H1 (cell line): ENCODE measurements at regions not wholly inside any gene's neighbourhood (a gene's known extent, or its start where the extent isn't known, plus 50 kb on each side); places are given as distances from the start of the nearest gene placed in this dataset.

ENCODE experiments used
- BCL11A ChIP-seq, 2 experiments: IDR thresholded peaks; one replicate each; pipeline ENCODE4 v1.6.1; 2011; ENCODE audit warnings: low read depth in 2 of 2, low read length in 2 of 2, mild to moderate bottlenecking in 2 of 2
- CTBP2 ChIP-seq: IDR thresholded peaks from 2 replicates; pipeline ENCODE4 v1.7.0; 2011; ENCODE audit warnings: borderline replicate concordance, mild to moderate bottlenecking, moderate library complexity, mixed read lengths, low read length; ENCODE audit not compliant: insufficient read depth, insufficient read length
- RBBP5 ChIP-seq: IDR thresholded peaks from 2 replicates; pipeline ENCODE4 v1.7.1; 2012; ENCODE audit warnings: low read depth, mild to moderate bottlenecking, inconsistent platforms, low read length, moderate library complexity, borderline replicate concordance
- RFX5 ChIP-seq: IDR thresholded peaks from 2 replicates; pipeline ENCODE4 v1.6.1; 2011; ENCODE audit warnings: low read depth, low read length, improper control_type of control experiment, borderline replicate concordance
- RXRA ChIP-seq: IDR thresholded peaks from 2 replicates; pipeline ENCODE4 v1.6.1; 2011; ENCODE audit warnings: low read depth, mild to moderate bottlenecking, low read length, moderate library complexity; ENCODE audit not compliant: insufficient read depth
- SIN3A ChIP-seq, 2 experiments: IDR thresholded peaks in 1 of 2; conservative IDR thresholded peaks in 1 of 2; 2 replicates each; pipeline ENCODE4 v1.6.1; 2011 to 2012; ENCODE audit warnings: low read length in 2 of 2, improper control_type of control experiment in 1 of 2, low read depth in 1 of 2, mild to moderate bottlenecking in 1 of 2
- SP1 ChIP-seq: IDR thresholded peaks from 2 replicates; pipeline ENCODE4 v1.6.1; 2011; ENCODE audit warnings: low read depth, low read length
- TCF12 ChIP-seq: IDR thresholded peaks from 2 replicates; pipeline ENCODE4 v1.6.1; 2011; ENCODE audit warnings: low read depth, mild to moderate bottlenecking, low read length

- TF ChIP-seq SIN3A (conservative IDR thresholded peaks at IDR 0.05 in 1 of 2, IDR thresholded peaks at IDR 0.05 in 1 of 2; ENCODE audit: low read depth in 1 of 2, low read length in 2 of 2) (no peak), RFX5 (no peak), BCL11A (IDR thresholded peaks at IDR 0.05; ENCODE audit: low read depth in 2 of 2, low read length in 2 of 2) (no peak), TCF12 (no peak), RXRA (no peak), SP1 (no peak), CTBP2 (no peak), RBBP5 (no peak)
Measured at GRCh38 chr3:8095724-8096123, 405.9 kb upstream of the LMCD1 start (continued).
